HFF-Myc (cell line): ENCODE measurements at regions not wholly inside any gene's neighbourhood (a gene's known extent, or its start where the extent isn't known, plus 50 kb on each side); places are given as distances from the start of the nearest gene placed in this dataset.

Source experiments
- DNase-seq: peaks from one replicate; pipeline ENCODE4 v3.0.0-alpha.2; 2011; ENCODE audit warnings: low read depth; ENCODE audit errors: extremely low read depth
- H3K4me3 ChIP-seq: replicated peaks from 2 replicates; pipeline ENCODE4 v1.5.1; 2011; ENCODE audit warnings: low read depth, mild to moderate bottlenecking, control low read depth, low read length
- TF ChIP-seq, protein P1 (sequence below): IDR thresholded peaks from 2 replicates; pipeline ENCODE4 v1.5.1; 2012; ENCODE audit warnings: mild to moderate bottlenecking, low read depth, low read length, control low read depth; ENCODE audit errors: missing control alignments

DNA sequence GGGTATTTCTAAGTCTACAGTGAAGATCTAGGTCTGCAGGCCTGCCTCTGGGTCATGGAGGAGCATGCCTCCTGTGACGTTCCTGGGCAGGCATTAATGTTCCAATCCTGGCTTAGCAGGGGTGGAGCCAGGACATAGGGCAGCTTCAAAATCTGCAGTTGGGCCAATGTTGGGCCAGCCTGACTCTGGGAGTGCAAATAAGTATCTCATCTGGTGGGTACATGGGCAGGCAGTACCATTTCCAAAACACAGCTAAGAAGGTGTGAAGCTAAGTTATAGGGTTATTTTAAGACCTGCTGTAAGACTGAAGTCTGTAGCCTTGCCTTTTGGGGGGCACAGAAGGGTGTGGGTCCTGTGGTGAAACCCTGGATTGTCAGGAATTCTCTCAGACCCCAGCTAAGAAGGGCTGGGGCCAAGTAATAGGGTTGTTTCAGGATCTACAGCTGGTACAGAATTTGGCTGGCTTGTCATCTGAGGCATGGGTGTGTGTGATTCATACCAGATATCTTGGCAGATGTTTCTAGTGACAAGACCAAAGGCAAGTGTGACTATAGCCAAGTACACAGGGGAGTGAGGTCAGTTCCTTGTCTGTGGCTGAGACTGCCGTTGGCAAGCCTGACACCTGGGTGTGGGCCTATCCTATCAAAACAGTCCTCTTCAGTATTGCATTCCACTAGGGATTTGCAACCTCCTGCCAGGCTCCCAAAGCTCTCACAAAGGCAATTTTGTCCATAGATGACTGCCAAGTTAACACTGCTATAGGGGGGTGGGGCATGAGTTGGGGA lies 468.7 kb upstream of the B3GALT2 start:
- TF ChIP-seq, protein P1, sequence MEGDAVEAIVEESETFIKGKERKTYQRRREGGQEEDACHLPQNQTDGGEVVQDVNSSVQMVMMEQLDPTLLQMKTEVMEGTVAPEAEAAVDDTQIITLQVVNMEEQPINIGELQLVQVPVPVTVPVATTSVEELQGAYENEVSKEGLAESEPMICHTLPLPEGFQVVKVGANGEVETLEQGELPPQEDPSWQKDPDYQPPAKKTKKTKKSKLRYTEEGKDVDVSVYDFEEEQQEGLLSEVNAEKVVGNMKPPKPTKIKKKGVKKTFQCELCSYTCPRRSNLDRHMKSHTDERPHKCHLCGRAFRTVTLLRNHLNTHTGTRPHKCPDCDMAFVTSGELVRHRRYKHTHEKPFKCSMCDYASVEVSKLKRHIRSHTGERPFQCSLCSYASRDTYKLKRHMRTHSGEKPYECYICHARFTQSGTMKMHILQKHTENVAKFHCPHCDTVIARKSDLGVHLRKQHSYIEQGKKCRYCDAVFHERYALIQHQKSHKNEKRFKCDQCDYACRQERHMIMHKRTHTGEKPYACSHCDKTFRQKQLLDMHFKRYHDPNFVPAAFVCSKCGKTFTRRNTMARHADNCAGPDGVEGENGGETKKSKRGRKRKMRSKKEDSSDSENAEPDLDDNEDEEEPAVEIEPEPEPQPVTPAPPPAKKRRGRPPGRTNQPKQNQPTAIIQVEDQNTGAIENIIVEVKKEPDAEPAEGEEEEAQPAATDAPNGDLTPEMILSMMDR, result no peak
- no peak for DNase-seq

DNA sequence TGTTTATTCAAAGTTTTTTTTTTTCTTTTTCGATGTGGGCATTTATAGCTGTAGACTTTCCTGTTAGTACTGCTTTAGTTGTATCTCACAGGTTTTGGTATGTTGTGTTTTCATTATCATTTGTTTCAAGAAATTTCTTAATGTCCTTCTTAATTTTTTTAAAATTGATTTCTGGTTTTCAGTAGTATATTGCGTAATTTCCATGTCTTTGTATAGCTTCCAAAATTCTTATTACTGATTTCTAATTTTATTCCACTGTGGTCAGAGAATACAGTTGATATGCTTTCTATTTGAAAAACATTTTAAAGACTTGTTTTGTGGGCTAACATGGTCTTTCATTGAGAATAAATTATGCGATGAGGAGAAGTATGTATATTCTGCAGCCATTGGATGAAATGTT lies 463.2 kb upstream of the B3GALT2 start:
- H3K4me3 ChIP-seq, result no peak overlapping the region
- TF ChIP-seq, protein P1, result no peak
- DNase-seq, result no peak

More for the DNA sequence above, 468.7 kb upstream of the B3GALT2 start:
- no peak overlapping the region for H3K4me3 ChIP-seq

DNA sequence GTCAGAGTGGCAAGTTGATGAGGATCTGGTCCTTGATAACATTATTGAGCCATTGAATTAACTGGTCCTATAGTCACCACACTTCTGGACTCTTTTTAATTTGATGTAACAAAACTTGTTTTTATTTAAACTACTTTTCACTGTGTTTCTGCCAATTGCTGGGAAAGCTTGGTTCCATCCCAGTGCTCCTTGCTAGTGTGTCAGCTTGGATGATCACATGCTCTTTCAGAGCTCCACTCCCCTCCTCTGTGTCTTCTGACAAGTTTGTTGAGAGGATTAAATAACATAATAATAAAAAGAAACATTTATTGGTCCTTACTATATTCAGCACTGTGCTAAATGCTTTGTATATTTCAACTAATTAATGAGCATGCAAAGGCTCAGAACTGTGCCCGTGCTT lies 448.5 kb upstream of the B3GALT2 start:
- no peak for DNase-seq
- TF ChIP-seq, protein P1, result no peak

DNA sequence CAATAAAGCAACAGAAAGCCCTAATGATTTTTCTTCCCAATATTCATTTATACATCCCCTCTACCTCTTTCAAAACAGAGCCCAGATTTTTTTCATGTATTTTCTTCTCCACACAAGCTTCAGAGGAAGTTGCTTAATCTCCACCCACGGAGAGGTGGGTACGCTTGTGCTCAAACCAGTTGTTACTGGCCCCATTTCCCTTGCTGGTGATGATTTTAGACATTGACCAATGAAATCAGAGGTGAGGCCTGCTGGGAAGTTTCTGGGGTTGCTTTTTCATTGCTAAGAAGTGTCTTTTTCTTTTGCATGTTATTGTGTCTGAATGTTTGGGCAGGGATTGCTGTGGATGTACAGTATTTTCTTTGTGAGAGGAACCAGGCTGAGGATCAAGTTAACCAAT lies 448.1 kb upstream of the B3GALT2 start:
- no peak for DNase-seq
- TF ChIP-seq, protein P1, result no peak
- no peak overlapping the region for H3K4me3 ChIP-seq

More for the DNA sequence above, 448.5 kb upstream of the B3GALT2 start:
- no peak overlapping the region for H3K4me3 ChIP-seq

DNA sequence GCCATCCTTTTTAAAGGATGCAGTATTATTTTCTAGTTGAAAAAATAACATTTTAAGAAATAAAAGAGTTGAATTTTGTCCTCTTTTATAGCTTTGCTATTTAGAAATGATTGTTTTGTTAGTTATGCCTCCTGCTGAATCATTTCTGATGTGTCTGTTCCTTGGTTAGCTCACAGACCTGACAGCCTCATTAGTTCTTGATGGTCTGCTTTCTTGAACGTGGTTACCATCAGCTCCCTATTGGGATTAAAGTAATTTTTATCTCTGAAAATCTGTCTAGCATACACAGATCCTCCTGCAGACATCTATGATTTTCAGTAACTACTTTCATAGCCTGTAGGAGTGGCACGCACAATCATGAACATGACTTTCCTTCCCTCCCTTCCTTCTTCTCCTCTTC lies 447.6 kb upstream of the B3GALT2 start:
- no peak overlapping the region for H3K4me3 ChIP-seq
- TF ChIP-seq, protein P1, result no peak
- DNase-seq, result no peak

DNA sequence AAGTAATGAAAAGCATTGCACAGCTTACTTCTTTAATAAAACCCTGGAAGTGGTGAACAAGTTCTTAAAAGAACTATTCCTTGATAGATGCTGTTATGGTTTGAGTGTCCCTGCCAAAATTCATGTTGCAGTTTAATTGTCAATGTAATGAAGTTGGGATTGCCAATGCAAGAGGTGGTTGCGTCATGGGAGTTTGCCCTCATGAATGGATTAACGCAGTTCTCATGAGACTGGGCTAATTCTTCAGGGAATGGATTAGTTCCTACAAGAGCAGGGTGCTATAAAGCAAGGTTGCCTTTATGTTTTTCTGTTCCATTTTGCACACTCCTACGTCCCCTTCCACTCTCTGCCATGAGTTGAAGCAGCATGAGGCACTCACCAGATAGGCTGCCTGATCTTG lies 446.7 kb upstream of the B3GALT2 start:
- no peak for DNase-seq
- no peak overlapping the region for H3K4me3 ChIP-seq
- TF ChIP-seq, protein P1, result no peak
